ENCODE measurements at regions not wholly inside any gene's neighbourhood (a gene's known extent, or its start where the extent isn't known, plus 50 kb on each side); places are given as distances from the start of the nearest gene placed in this dataset.

DNA sequence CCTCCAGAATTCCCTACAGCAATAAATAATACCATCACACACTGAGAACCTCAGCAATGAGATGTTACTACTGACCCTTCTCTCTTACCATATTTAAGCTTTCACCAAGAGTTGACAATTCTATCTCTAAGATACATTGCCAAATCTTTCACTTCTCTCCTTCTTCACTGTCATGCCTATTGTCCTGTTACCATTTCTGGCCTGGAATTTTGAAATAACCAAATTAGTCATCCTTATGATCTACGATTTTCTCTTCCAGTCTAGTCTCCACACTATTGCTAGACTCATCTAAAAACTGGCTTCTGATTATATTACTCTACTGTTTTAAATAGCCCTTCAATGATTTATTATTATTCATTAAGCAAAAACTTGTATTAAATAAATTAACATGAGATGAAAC, 656.1 kb upstream of the ADGRL4 start:
- Mint-ChIP-seq H3K4me1 (no peaks in the 10 kb centered on the region), H3K27me3 (no peaks in the 10 kb centered on the region), H3K27ac (no peak overlapping the region), H3K4me3 (no peak overlapping the region), H3K36me3 (ENCODE audit: low read depth) (no peaks in the 10 kb centered on the region)
- no peak for ATAC-seq
- no peak for DNase-seq
- H3K9me3 ChIP-seq (ENCODE audit: control insufficient read depth, low read length, poor library complexity, severe bottlenecking) = no peaks in the 10 kb centered on the region

DNA sequence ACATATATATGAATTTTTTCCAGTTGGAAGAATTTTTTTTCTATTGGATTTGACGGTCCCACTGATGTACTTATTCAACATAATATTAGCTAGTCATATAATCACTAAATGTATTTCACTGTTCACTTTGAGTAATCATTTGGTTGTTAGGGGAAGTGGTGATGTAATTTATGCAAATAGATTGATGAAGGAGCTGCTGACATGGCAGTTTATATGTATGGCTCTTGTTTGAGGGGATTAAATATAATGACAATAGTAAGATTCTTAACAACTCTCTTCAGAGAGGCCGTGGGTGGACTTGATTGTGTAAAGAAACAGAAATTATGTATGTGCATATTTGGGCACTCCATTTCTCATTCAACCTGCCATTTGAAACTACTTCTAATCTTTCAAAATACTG, 653.6 kb upstream of the ADGRL4 start:
- Mint-ChIP-seq H3K36me3 (ENCODE audit: low read depth) (no peaks in the 10 kb centered on the region), H3K4me3 (no peak overlapping the region), H3K4me1 (no peaks in the 10 kb centered on the region), H3K27me3 (no peaks in the 10 kb centered on the region), H3K27ac (no peak overlapping the region)
- ATAC-seq (no peak), DNase-seq (no peak)
- no peaks in the 10 kb centered on the region for H3K9me3 ChIP-seq (ENCODE audit: control insufficient read depth, low read length, poor library complexity, severe bottlenecking)

- H3K9me3 ChIP-seq (ENCODE audit: control insufficient read depth, low read length, poor library complexity, severe bottlenecking) = no peaks in the 10 kb centered on the region
- H3K4me3 Mint-ChIP-seq = no peak overlapping the region
- no peak overlapping the region for H3K27ac Mint-ChIP-seq
- no peaks in the 10 kb centered on the region for H3K4me1 Mint-ChIP-seq
- no peak for ATAC-seq
- no peaks in the 10 kb centered on the region for H3K27me3 Mint-ChIP-seq
- DNase-seq = no peak
- no peaks in the 10 kb centered on the region for H3K36me3 Mint-ChIP-seq (ENCODE audit: low read depth)
These were observed 651.6 kb upstream of the ADGRL4 start for GRCh38 chr1:79657951-79658658.

GRCh38 chr1:79655876-79656275, 649.3 kb upstream of the ADGRL4 start:
- no peak for DNase-seq
- Mint-ChIP-seq H3K4me1 (no peaks in the 10 kb centered on the region), H3K27me3 (no peaks in the 10 kb centered on the region), H3K4me3 (no peak overlapping the region), H3K27ac (no peak overlapping the region), H3K36me3 (ENCODE audit: low read depth) (no peaks in the 10 kb centered on the region)
- H3K9me3 ChIP-seq (ENCODE audit: control insufficient read depth, low read length, poor library complexity, severe bottlenecking) = no peaks in the 10 kb centered on the region
- no peak for ATAC-seq

- ATAC-seq (no peak), DNase-seq (no peak)
- Mint-ChIP-seq H3K4me3 (no peak overlapping the region), H3K4me1 (no peaks in the 10 kb centered on the region), H3K27me3 (no peaks in the 10 kb centered on the region), H3K27ac (no peak overlapping the region), H3K36me3 (ENCODE audit: low read depth) (no peaks in the 10 kb centered on the region)
- H3K9me3 ChIP-seq (ENCODE audit: control insufficient read depth, low read length, poor library complexity, severe bottlenecking) = no peaks in the 10 kb centered on the region
These were observed 645.9 kb upstream of the ADGRL4 start for GRCh38 chr1:79652426-79652825.

- Mint-ChIP-seq H3K36me3 (ENCODE audit: low read depth) (no peaks in the 10 kb centered on the region), H3K4me3 (no peak overlapping the region), H3K27ac (no peak overlapping the region), H3K4me1 (no peaks in the 10 kb centered on the region), H3K27me3 (no peaks in the 10 kb centered on the region)
- H3K9me3 ChIP-seq (ENCODE audit: control insufficient read depth, low read length, poor library complexity, severe bottlenecking) = no peaks in the 10 kb centered on the region
- DNase-seq = no peak
- no peak for ATAC-seq
These were observed 641.6 kb upstream of the ADGRL4 start for GRCh38 chr1:79648126-79648525.

GRCh38 chr1:79646880-79647279, 640.4 kb upstream of the ADGRL4 start:
- Mint-ChIP-seq H3K4me3 (no peak overlapping the region), H3K4me1 (no peaks in the 10 kb centered on the region), H3K27me3 (no peaks in the 10 kb centered on the region), H3K36me3 (ENCODE audit: low read depth) (no peaks in the 10 kb centered on the region), H3K27ac (no peak overlapping the region)
- DNase-seq (no peak), ATAC-seq (no peak)
- no peaks in the 10 kb centered on the region for H3K9me3 ChIP-seq (ENCODE audit: control insufficient read depth, low read length, poor library complexity, severe bottlenecking)

DNA sequence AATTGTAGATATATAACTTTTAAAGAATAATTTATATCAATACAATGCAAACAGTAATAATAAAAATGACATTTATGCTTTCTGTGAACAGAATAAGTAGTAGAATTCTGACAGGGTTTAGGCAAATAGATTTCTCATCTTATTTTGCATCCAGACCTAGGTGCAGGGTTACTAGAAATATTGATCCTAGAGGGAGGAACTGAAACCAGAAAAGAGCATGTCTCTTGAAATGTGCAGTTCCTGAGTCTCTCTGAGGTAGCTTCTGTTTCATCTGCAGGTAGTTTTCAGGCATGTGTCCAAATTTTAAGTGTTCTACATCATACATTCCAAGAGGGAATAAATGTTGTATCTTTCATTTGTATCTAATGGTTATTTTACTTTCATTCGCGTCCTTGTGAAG, 631.9 kb upstream of the ADGRL4 start:
- Mint-ChIP-seq H3K4me3 (no peak overlapping the region), H3K27ac (no peak overlapping the region), H3K36me3 (ENCODE audit: low read depth) (no peaks in the 10 kb centered on the region), H3K27me3 (no peaks in the 10 kb centered on the region), H3K4me1 (no peaks in the 10 kb centered on the region)
- DNase-seq (no peak), ATAC-seq (no peak)
- H3K9me3 ChIP-seq (ENCODE audit: control insufficient read depth, low read length, poor library complexity, severe bottlenecking) = no peaks in the 10 kb centered on the region

DNA sequence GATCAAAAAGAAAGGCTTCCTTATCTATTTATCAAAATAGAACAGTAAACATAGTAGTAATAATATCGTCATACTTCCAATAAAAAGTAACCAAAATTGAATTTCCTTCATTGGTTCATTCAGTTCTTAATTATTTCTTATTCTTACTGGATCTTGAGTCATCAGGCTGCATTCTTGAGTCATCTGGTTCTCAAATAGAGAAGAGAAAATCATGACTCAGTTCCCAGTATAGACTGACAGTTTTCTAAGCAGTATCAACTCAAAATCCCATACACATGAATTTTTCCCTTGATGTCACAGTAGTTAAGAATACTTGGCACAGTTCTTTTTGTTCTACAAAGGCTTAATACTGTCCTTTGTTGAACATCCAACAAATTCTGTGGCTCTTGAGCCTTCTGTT, 626.9 kb upstream of the ADGRL4 start:
- H3K27me3 Mint-ChIP-seq = no peaks in the 10 kb centered on the region
- H3K4me1 Mint-ChIP-seq = no peaks in the 10 kb centered on the region
- no peaks in the 10 kb centered on the region for H3K36me3 Mint-ChIP-seq (ENCODE audit: low read depth)
- no peaks in the 10 kb centered on the region for H3K9me3 ChIP-seq (ENCODE audit: control insufficient read depth, low read length, poor library complexity, severe bottlenecking)
- H3K4me3 Mint-ChIP-seq = no peak overlapping the region
- DNase-seq = no peak
- no peak overlapping the region for H3K27ac Mint-ChIP-seq
- ATAC-seq = no peak

GRCh38 chr1:79629414-79629813, 622.9 kb upstream of the ADGRL4 start:
- no peaks in the 10 kb centered on the region for H3K36me3 Mint-ChIP-seq (ENCODE audit: low read depth)
- no peak overlapping the region for H3K4me3 Mint-ChIP-seq
- H3K27me3 Mint-ChIP-seq = no peaks in the 10 kb centered on the region
- no peaks in the 10 kb centered on the region for H3K4me1 Mint-ChIP-seq
- H3K27ac Mint-ChIP-seq = no peak overlapping the region
- H3K9me3 ChIP-seq (ENCODE audit: control insufficient read depth, low read length, poor library complexity, severe bottlenecking) = no peaks in the 10 kb centered on the region
- ATAC-seq (no peak), DNase-seq (no peak)

DNA sequence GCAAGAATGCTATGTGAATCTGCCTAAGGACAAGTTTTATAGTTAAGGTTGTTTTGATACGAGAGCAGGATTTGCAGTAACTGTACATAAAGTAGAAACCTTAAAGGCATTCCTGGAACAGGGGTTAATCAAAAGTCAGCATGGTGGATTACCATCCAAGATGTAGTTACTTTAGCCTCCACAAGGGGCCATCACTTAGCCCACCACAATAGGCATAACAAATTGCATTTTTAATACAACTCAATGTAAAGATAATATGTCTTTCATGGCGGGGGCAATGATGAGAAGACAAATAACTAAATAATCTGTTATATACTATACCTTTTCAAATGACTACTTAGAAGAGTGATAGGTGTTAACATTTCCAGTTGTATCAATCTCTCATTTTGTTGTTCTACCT, 611.2 kb upstream of the ADGRL4 start:
- no peak overlapping the region for H3K4me3 Mint-ChIP-seq

DNA sequence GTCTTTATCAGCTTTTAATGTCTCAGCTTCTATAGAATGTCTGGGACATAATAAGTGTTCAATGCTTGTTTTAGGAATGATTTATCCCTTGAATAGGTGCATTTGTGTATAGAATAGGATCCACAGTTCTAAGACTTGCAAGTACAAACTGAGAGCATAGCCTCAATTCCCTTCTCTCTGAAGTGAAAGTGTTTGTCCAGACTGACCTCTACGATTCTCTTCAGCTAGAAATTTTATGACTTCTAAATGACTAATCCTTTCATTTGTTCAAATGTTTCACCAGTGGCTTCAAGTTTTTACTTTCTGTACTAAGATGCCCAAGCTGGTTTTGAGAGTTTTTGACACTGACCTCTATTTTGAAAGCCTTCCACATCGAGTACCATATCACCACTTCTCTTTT, 608.2 kb upstream of the ADGRL4 start:
- Mint-ChIP-seq H3K36me3 (ENCODE audit: low read depth) (no peaks in the 10 kb centered on the region), H3K4me1 (no peaks in the 10 kb centered on the region), H3K27me3 (no peaks in the 10 kb centered on the region), H3K27ac (no peak overlapping the region), H3K4me3 (no peak overlapping the region)
- ATAC-seq = no peak
- no peak for DNase-seq
- H3K9me3 ChIP-seq (ENCODE audit: control insufficient read depth, low read length, poor library complexity, severe bottlenecking) = no peaks in the 10 kb centered on the region

More for the DNA sequence above, 611.2 kb upstream of the ADGRL4 start:
- no peaks in the 10 kb centered on the region for H3K9me3 ChIP-seq (ENCODE audit: control insufficient read depth, low read length, poor library complexity, severe bottlenecking)
- Mint-ChIP-seq H3K27ac (no peak overlapping the region), H3K4me1 (no peaks in the 10 kb centered on the region), H3K27me3 (no peaks in the 10 kb centered on the region), H3K36me3 (ENCODE audit: low read depth) (no peaks in the 10 kb centered on the region)
- no peak for ATAC-seq
- no peak for DNase-seq

DNA sequence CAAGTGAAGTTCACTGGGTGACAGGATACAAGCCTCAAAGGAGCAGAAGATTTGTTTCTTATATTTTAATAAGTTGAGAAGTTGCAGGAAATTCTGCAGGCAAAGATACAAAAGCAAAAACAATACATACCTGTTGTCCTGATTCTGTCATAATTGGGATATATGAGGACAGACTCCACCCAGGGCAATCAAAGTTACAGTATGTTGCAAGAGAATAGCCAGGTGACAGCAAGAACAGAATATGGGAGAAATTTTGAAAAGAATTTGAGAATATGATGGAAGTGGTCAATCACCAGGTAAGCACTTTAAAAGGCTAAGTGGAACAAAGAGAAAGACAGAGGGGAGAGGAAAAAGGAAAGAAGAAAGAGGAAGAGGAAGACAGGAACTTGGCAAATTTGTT, 607.6 kb upstream of the ADGRL4 start:
- no peak overlapping the region for H3K4me3 Mint-ChIP-seq
- H3K4me1 Mint-ChIP-seq = no peaks in the 10 kb centered on the region
- H3K9me3 ChIP-seq (ENCODE audit: control insufficient read depth, low read length, poor library complexity, severe bottlenecking) = no peaks in the 10 kb centered on the region
- H3K36me3 Mint-ChIP-seq (ENCODE audit: low read depth) = no peaks in the 10 kb centered on the region
- DNase-seq = no peak
- H3K27ac Mint-ChIP-seq = no peak overlapping the region
- H3K27me3 Mint-ChIP-seq = no peaks in the 10 kb centered on the region
- no peak for ATAC-seq

GRCh38 chr1:79613046-79613445, 606.5 kb upstream of the ADGRL4 start:
- no peak overlapping the region for H3K4me3 Mint-ChIP-seq
- ATAC-seq (no peak), DNase-seq (no peak)
- no peaks in the 10 kb centered on the region for H3K36me3 Mint-ChIP-seq (ENCODE audit: low read depth)
- H3K27me3 Mint-ChIP-seq = no peaks in the 10 kb centered on the region
- H3K4me1 Mint-ChIP-seq = no peaks in the 10 kb centered on the region
- no peaks in the 10 kb centered on the region for H3K9me3 ChIP-seq (ENCODE audit: control insufficient read depth, low read length, poor library complexity, severe bottlenecking)
- H3K27ac Mint-ChIP-seq = no peak overlapping the region
